Hematopoietic multipotent progenitor cell (in vitro differentiated cells): ENCODE measurements at regions not wholly inside any gene's neighbourhood (a gene's known extent, or its start where the extent isn't known, plus 50 kb on each side); places are given as distances from the start of the nearest gene placed in this dataset.
"Not testable (repeated sequence)": the region's sequence is repeated elsewhere in the genome, so short reads cannot be mapped to it uniquely, and the experiment has no call there.

ENCODE experiments used
- DNase-seq, 3 donors: peaks; one replicate each; pipeline ENCODE4 v3.0.0-alpha.2; 2011 to 2015; ENCODE audit warnings: low read depth in 2 of 3, low spot score in 2 of 3

- no peak for DNase-seq
Observed at GRCh38 chr21:38097789-38098188, 159.0 kb upstream of the KCNJ15 start.

GRCh38 chr21:38112219-38112789 lies 144.5 kb upstream of the KCNJ15 start:
- DNase-seq: no peak

- DNase-seq: no peak
Observed at GRCh38 chr21:38114717-38115333, 142.0 kb upstream of the KCNJ15 start.

GRCh38 chr21:38115870-38116269 lies 140.9 kb upstream of the KCNJ15 start:
- DNase-seq: no peak

- no peak for DNase-seq
Observed at GRCh38 chr21:38119793-38120192, 137.0 kb upstream of the KCNJ15 start.

- DNase-seq: not testable (repeated sequence)
Observed at GRCh38 chr21:38120679-38120983, 136.2 kb upstream of the KCNJ15 start.

- DNase-seq: no peak
Observed at GRCh38 chr21:38120984-38121855, 135.6 kb upstream of the KCNJ15 start.

GRCh38 chr21:38121888-38122720 lies 134.7 kb upstream of the KCNJ15 start:
- no peak for DNase-seq

GRCh38 chr21:38123626-38124025 lies 133.2 kb upstream of the KCNJ15 start:
- no peak for DNase-seq

GRCh38 chr21:38126666-38127303 lies 130.0 kb upstream of the KCNJ15 start:
- DNase-seq: peak in 2 of 3 donors; percentile 51 to 66

- no peak for DNase-seq
Observed at GRCh38 chr21:38129711-38130110, 127.1 kb upstream of the KCNJ15 start.

- DNase-seq: no peak
Observed at GRCh38 chr21:38133240-38133639, 123.6 kb upstream of the KCNJ15 start.

- DNase-seq: no peak
Observed at GRCh38 chr21:38134084-38134873, 122.5 kb upstream of the KCNJ15 start.

GRCh38 chr21:38136201-38136600 lies 120.6 kb upstream of the KCNJ15 start:
- DNase-seq: no peak

- no peak for DNase-seq
Observed at GRCh38 chr21:38139380-38140168, 117.2 kb upstream of the KCNJ15 start.

GRCh38 chr21:38140207-38140903 lies 116.4 kb upstream of the KCNJ15 start:
- no peak for DNase-seq

GRCh38 chr21:38142224-38142623 lies 114.6 kb upstream of the KCNJ15 start:
- DNase-seq: no peak

- DNase-seq: no peak
Observed at GRCh38 chr21:38144193-38144592, 112.6 kb upstream of the KCNJ15 start.
